Lower lobe of right lung (tissue), 2 donors: ENCODE measurements at regions not wholly inside any gene's neighbourhood (a gene's known extent, or its start where the extent isn't known, plus 50 kb on each side); places are given as distances from the start of the nearest gene placed in this dataset.

ENCODE experiments used
- ATAC-seq, 2 donors: fragments of 200-7000 bp; cut with Tn5 transposase; one replicate each; pipeline ENCODE4 v1.9.1; 2020 to 2022; ENCODE audit warnings: mild to moderate bottlenecking in 2 of 2, moderate library complexity in 2 of 2
- DNase-seq: peaks from one replicate; pipeline ENCODE4 v3.0.0-alpha.2; 2020
- H3K27ac ChIP-seq: fragments of 200-600 bp; one replicate; pipeline ENCODE4 v1.8.0; 2022
- H3K27me3 ChIP-seq: fragments of 200-600 bp; one replicate; pipeline ENCODE4 v1.8.0; 2022; ENCODE audit warnings: low read depth
- H3K36me3 ChIP-seq: fragments of 200-600 bp; one replicate; pipeline ENCODE4 v1.8.0; 2022; ENCODE audit warnings: mild to moderate bottlenecking
- H3K4me1 ChIP-seq: fragments of 200-600 bp; one replicate; pipeline ENCODE4 v1.8.0; 2022
- H3K4me3 ChIP-seq: fragments of 200-600 bp; one replicate; pipeline ENCODE4 v1.8.0; 2022; ENCODE audit warnings: mild to moderate bottlenecking
- H3K9me3 ChIP-seq: fragments of 200-600 bp; one replicate; pipeline ENCODE4 v1.8.0; 2022
- CTCF ChIP-seq: fragments of 200-600 bp; IDR thresholded peaks from one replicate; pipeline ENCODE4 v1.8.0; 2022; ENCODE audit warnings: antibody characterized with exemption, mild to moderate bottlenecking
- intact Hi-C: fragments of 100-400 bp; cut with DNase I; formaldehyde crosslinking; loops from one replicate; pipeline ENCODE4 v1.11.0; 2022
- donor health status: DM: no; HTN: yes; CAD: no; lungs with severe emphysema.

GRCh38 chr20:39862470-39862891, 826.6 kb downstream of the MAFB start:
- no peaks in the 10 kb centered on the region for H3K36me3 ChIP-seq
- no peak for TF ChIP-seq CTCF
- DNase-seq = no peak
- no peak overlapping the region for H3K27ac ChIP-seq
- ATAC-seq = no peak
- H3K9me3 ChIP-seq = no peaks in the 10 kb centered on the region
- H3K4me3 ChIP-seq = no peak overlapping the region
- H3K4me1 ChIP-seq = no peaks in the 10 kb centered on the region
- no peaks in the 10 kb centered on the region for H3K27me3 ChIP-seq
- intact Hi-C loops = no loop called here

- ATAC-seq = peak in 1 of 2 donors; percentile 62
- TF ChIP-seq CTCF = no peak
Observed at GRCh38 chr20:39861381-39861780, 827.7 kb downstream of the MAFB start.

GRCh38 chr20:39857835-39858234, 831.2 kb downstream of the MAFB start:
- H3K36me3 ChIP-seq = no peaks in the 10 kb centered on the region
- H3K4me3 ChIP-seq = no peak overlapping the region
- H3K27ac ChIP-seq = no peak overlapping the region
- DNase-seq (no peak), ATAC-seq (no peak)
- H3K4me1 ChIP-seq = no peaks in the 10 kb centered on the region
- intact Hi-C loops = no loop called here
- TF ChIP-seq CTCF = no peak
- no peaks in the 10 kb centered on the region for H3K27me3 ChIP-seq
- H3K9me3 ChIP-seq = no peaks in the 10 kb centered on the region

More at GRCh38 chr20:39861381-39861780, 827.7 kb downstream of the MAFB start:
- H3K27ac ChIP-seq = no peak overlapping the region
- no peaks in the 10 kb centered on the region for H3K4me1 ChIP-seq
- no peak overlapping the region for H3K4me3 ChIP-seq
- intact Hi-C loops = no loop called here
- no peaks in the 10 kb centered on the region for H3K9me3 ChIP-seq
- H3K36me3 ChIP-seq = no peaks in the 10 kb centered on the region
- DNase-seq = no peak
- H3K27me3 ChIP-seq = no peaks in the 10 kb centered on the region

- ATAC-seq (no peak), DNase-seq (no peak)
- intact Hi-C loops = no loop called here
- Histone ChIP-seq H3K4me3 (no peak overlapping the region), H3K36me3 (no peaks in the 10 kb centered on the region), H3K27me3 (no peaks in the 10 kb centered on the region), H3K27ac (no peak overlapping the region), H3K4me1 (no peaks in the 10 kb centered on the region), H3K9me3 (no peaks in the 10 kb centered on the region)
- no peak for TF ChIP-seq CTCF
Observed at GRCh38 chr20:39857187-39857586, 831.8 kb downstream of the MAFB start.

- H3K36me3 ChIP-seq = no peaks in the 10 kb centered on the region
- intact Hi-C loops = no loop called here
Observed at GRCh38 chr20:39855799-39856198, 833.2 kb downstream of the MAFB start.

More at GRCh38 chr20:39855799-39856198, 833.2 kb downstream of the MAFB start:
- DNase-seq (no peak), ATAC-seq (no peak)
- H3K4me1 ChIP-seq = peaks cover 2% of the 10 kb centered on the region
- no peaks in the 10 kb centered on the region for H3K27me3 ChIP-seq
- no peak overlapping the region for H3K4me3 ChIP-seq
- H3K27ac ChIP-seq = no peak overlapping the region
- no peak for TF ChIP-seq CTCF
- no peaks in the 10 kb centered on the region for H3K9me3 ChIP-seq
